ENCODE measurements at regions not wholly inside any gene's neighbourhood (a gene's known extent, or its start where the extent isn't known, plus 50 kb on each side); places are given as distances from the start of the nearest gene placed in this dataset.
"Not testable (repeated sequence)": the region's sequence is repeated elsewhere in the genome, so short reads cannot be mapped to it uniquely, and the experiment has no call there.

GRCh38 chr10:16020836-16021235, 160.5 kb upstream of the MINDY3 start:
- no peak for TF ChIP-seq CTCF (IDR thresholded peaks at IDR 0.05; ENCODE audit: control insufficient read depth, insufficient read depth, low read depth, low read length, missing control alignments)

GRCh38 chr10:16026832-16027231, 166.5 kb upstream of the MINDY3 start:
- not testable (repeated sequence) for H3K4me3 ChIP-seq (ENCODE audit: control insufficient read depth, low read depth, low read length); DNase-seq (ENCODE audit: low read depth)

More at GRCh38 chr10:16020836-16021235, 160.5 kb upstream of the MINDY3 start:
- DNase-seq (ENCODE audit: low read depth): no peak
- H3K4me3 ChIP-seq (ENCODE audit: control insufficient read depth, low read depth, low read length): no peak overlapping the region

- no peak for DNase-seq (ENCODE audit: low read depth)
- no peak for TF ChIP-seq CTCF (IDR thresholded peaks at IDR 0.05; ENCODE audit: control insufficient read depth, insufficient read depth, low read depth, low read length, missing control alignments)
- no peak overlapping the region for H3K4me3 ChIP-seq (ENCODE audit: control insufficient read depth, low read depth, low read length)
Observed at GRCh38 chr10:16030562-16030961, 170.3 kb upstream of the MINDY3 start.

- no peak overlapping the region for H3K4me3 ChIP-seq (ENCODE audit: control insufficient read depth, low read depth, low read length)
- TF ChIP-seq CTCF (IDR thresholded peaks at IDR 0.05; ENCODE audit: control insufficient read depth, insufficient read depth, low read depth, low read length, missing control alignments): no peak
- DNase-seq (ENCODE audit: low read depth): no peak
Observed at GRCh38 chr10:16049050-16049449, 188.7 kb upstream of the MINDY3 start.

GRCh38 chr10:16049782-16050181, 189.5 kb upstream of the MINDY3 start:
- no peak for TF ChIP-seq CTCF (IDR thresholded peaks at IDR 0.05; ENCODE audit: control insufficient read depth, insufficient read depth, low read depth, low read length, missing control alignments)
- no peak for DNase-seq (ENCODE audit: low read depth)
- H3K4me3 ChIP-seq (ENCODE audit: control insufficient read depth, low read depth, low read length): no peak overlapping the region

- TF ChIP-seq CTCF (IDR thresholded peaks at IDR 0.05; ENCODE audit: control insufficient read depth, insufficient read depth, low read depth, low read length, missing control alignments): no peak
- DNase-seq (ENCODE audit: low read depth): no peak
- no peak overlapping the region for H3K4me3 ChIP-seq (ENCODE audit: control insufficient read depth, low read depth, low read length)
Observed at GRCh38 chr10:16063350-16063749, 203.0 kb upstream of the MINDY3 start.

- not testable (repeated sequence) for DNase-seq (ENCODE audit: low read depth); H3K4me3 ChIP-seq (ENCODE audit: control insufficient read depth, low read depth, low read length)
Observed at GRCh38 chr10:16083551-16083950, 223.2 kb upstream of the MINDY3 start.

GRCh38 chr10:16105082-16105481, 244.8 kb upstream of the MINDY3 start:
- no peak overlapping the region for H3K4me3 ChIP-seq (ENCODE audit: control insufficient read depth, low read depth, low read length)
- no peak for TF ChIP-seq CTCF (IDR thresholded peaks at IDR 0.05; ENCODE audit: control insufficient read depth, insufficient read depth, low read depth, low read length, missing control alignments)
- no peak for DNase-seq (ENCODE audit: low read depth)

All from AG09309 (cell line).